ENCODE measurements at regions not wholly inside any gene's neighbourhood (a gene's known extent, or its start where the extent isn't known, plus 50 kb on each side); places are given as distances from the start of the nearest gene placed in this dataset.
"Not testable (repeated sequence)": the region's sequence is repeated elsewhere in the genome, so short reads cannot be mapped to it uniquely, and the experiment has no call there.

DNA sequence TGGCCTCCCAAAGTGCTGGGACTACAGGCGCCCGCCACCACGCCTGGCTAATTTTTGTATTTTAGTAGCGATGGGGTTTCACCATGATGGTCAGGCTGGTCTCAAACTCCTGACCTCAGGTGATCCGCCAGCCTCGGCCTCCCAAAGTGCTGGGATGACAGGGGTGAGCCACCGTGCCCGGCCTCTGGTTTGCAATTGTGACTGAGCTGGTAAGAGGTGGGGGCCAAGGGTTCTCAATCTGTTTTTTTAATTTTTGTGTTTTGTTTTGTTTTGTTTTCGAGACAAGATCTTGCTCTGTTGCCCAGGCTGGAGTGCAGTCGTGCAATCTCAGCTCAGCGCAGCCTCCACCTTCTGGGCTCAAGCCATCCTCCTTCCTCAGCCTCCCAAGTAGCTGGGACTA is 196.2 kb downstream of the CRLF2 start:
- H3K9me1 ChIP-seq (ENCODE audit: control insufficient read depth, insufficient read depth, low read length); H3K27ac ChIP-seq (ENCODE audit: extremely low read depth, low read depth, low read length); H3K9me3 ChIP-seq (replicated peaks; ENCODE audit: control insufficient read depth, insufficient read depth, low read depth, low read length); POLR2A ChIA-PET; ATAC-seq; H4K20me1 ChIP-seq (replicated peaks; ENCODE audit: control insufficient read depth, insufficient read depth, low read length); H2AFZ ChIP-seq (ENCODE audit: low read depth, low read length); in situ Hi-C loops (cut with MboI); intact Hi-C loops (cut with micrococcal nuclease); H3K36me3 ChIP-seq (ENCODE audit: control insufficient read depth, insufficient read depth, low read length); H3K4me2 ChIP-seq (ENCODE audit: insufficient read depth, low read length); H3K27me3 ChIP-seq (ENCODE audit: control insufficient read depth in 2 of 2, insufficient read depth in 2 of 2, low read length in 2 of 2); H3K4me3 ChIP-seq; H3K4me1 ChIP-seq (replicated peaks in 1 of 2; ENCODE audit: control insufficient read depth in 2 of 2, insufficient read depth in 2 of 2, low read length in 2 of 2); FAIRE-seq; H3K79me2 ChIP-seq (ENCODE audit: control insufficient read depth, insufficient read depth, low read length); BruUV-seq (replicated peaks); H3K9ac ChIP-seq (ENCODE audit: insufficient read depth in 1 of 2, low read depth in 2 of 2, low read length in 2 of 2); CTCF ChIA-PET (ENCODE audit: low intra/inter-chr PET ratio); DNase-seq (ENCODE audit: extremely low read depth in 1 of 4, low spot score in 3 of 4): not testable (repeated sequence)
- WGBS (ENCODE audit: insufficient coverage, low coverage, missing lambda C conversion rate) = 12% methylated on average over 7 of the region's 11 CpGs

DNA sequence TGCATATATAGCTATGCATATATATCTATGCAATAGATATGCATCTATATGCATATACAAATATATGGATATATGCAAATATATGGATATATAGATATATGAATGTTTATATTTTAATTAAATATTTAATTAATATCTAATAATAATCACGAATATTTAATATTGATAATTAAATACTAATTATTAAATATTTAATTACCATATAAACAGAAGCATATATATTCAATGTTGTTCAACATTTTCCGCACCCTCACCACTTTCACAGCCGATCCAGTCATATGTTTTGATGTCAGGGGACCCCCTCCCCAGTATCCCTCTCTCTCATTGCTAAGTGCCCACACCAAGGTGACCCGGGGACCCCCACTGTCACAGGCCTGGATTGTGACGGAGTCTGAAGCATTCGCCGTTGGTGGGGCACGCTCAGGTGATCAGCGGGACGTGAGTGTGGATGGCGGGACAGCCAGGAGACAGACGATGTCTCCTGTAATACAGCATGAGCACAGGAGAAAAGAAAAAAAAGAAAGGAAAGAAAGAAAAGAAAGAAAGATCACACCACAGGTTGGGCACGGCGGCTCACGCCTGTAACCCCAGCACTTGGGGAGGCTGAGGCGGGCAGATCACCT is 199.7 kb downstream of the CRLF2 start:
- H3K9me1 ChIP-seq (ENCODE audit: control insufficient read depth, insufficient read depth, low read length) = no peaks in the 10 kb centered on the region
- FAIRE-seq = no peak
- TF ChIP-seq ZNF140 (CRISPR knock-in tag; IDR thresholded peaks at IDR 0.05) = no peak
- TF ChIP-seq, protein P1, sequence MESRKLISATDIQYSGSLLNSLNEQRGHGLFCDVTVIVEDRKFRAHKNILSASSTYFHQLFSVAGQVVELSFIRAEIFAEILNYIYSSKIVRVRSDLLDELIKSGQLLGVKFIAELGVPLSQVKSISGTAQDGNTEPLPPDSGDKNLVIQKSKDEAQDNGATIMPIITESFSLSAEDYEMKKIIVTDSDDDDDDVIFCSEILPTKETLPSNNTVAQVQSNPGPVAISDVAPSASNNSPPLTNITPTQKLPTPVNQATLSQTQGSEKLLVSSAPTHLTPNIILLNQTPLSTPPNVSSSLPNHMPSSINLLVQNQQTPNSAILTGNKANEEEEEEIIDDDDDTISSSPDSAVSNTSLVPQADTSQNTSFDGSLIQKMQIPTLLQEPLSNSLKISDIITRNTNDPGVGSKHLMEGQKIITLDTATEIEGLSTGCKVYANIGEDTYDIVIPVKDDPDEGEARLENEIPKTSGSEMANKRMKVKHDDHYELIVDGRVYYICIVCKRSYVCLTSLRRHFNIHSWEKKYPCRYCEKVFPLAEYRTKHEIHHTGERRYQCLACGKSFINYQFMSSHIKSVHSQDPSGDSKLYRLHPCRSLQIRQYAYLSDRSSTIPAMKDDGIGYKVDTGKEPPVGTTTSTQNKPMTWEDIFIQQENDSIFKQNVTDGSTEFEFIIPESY (CRISPR knock-in tag; IDR thresholded peaks at IDR 0.05) = peak; percentile 85
- TF ChIP-seq, protein P2, sequence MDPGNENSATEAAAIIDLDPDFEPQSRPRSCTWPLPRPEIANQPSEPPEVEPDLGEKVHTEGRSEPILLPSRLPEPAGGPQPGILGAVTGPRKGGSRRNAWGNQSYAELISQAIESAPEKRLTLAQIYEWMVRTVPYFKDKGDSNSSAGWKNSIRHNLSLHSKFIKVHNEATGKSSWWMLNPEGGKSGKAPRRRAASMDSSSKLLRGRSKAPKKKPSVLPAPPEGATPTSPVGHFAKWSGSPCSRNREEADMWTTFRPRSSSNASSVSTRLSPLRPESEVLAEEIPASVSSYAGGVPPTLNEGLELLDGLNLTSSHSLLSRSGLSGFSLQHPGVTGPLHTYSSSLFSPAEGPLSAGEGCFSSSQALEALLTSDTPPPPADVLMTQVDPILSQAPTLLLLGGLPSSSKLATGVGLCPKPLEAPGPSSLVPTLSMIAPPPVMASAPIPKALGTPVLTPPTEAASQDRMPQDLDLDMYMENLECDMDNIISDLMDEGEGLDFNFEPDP (CRISPR knock-in tag; IDR thresholded peaks at IDR 0.05) = no peak
- no peak for ATAC-seq
- no peaks in the 10 kb centered on the region for H4K20me1 ChIP-seq (replicated peaks; ENCODE audit: control insufficient read depth, insufficient read depth, low read length)
- DNase-seq (ENCODE audit: extremely low read depth in 1 of 4, low spot score in 3 of 4) = peak in 2 of 4 experiments; percentile 6 to 10
- no peak overlapping the region for H3K4me3 ChIP-seq
- ChIA-PET CTCF (ENCODE audit: low intra/inter-chr PET ratio) (no interaction called here), POLR2A (no interaction called here)
- no peak overlapping the region for H2AFZ ChIP-seq (ENCODE audit: low read depth, low read length)
- H3K27me3 ChIP-seq (ENCODE audit: control insufficient read depth in 2 of 2, insufficient read depth in 2 of 2, low read length in 2 of 2) = no peaks in the 10 kb centered on the region; a peak in 1 of 5 replicates
- H3K9me3 ChIP-seq (replicated peaks; ENCODE audit: control insufficient read depth, insufficient read depth, low read depth, low read length) = no peaks in the 10 kb centered on the region
- no peak overlapping the region for H3K27ac ChIP-seq (ENCODE audit: extremely low read depth, low read depth, low read length)
- whole genome bisulfite sequencing (ENCODE audit: insufficient coverage, low coverage, missing lambda C conversion rate) = 21% methylated on average over 14 of the region's 16 CpGs
- in situ Hi-C loops (cut with MboI) = no loop called here
- no peaks in the 10 kb centered on the region for H3K79me2 ChIP-seq (ENCODE audit: control insufficient read depth, insufficient read depth, low read length)
- no peaks in the 10 kb centered on the region for H3K36me3 ChIP-seq (ENCODE audit: control insufficient read depth, insufficient read depth, low read length)
- BruUV-seq (replicated peaks) = no TSS peak
- H3K9ac ChIP-seq (ENCODE audit: insufficient read depth in 1 of 2, low read depth in 2 of 2, low read length in 2 of 2) = no peak overlapping the region
- H3K4me2 ChIP-seq (ENCODE audit: insufficient read depth, low read length) = no peak overlapping the region
- no peaks in the 10 kb centered on the region for H3K4me1 ChIP-seq (replicated peaks in 1 of 2; ENCODE audit: control insufficient read depth in 2 of 2, insufficient read depth in 2 of 2, low read length in 2 of 2)
- intact Hi-C loops (cut with micrococcal nuclease) = no loop called here
